ENCODE measurements at regions not wholly inside any gene's neighbourhood (a gene's known extent, or its start where the extent isn't known, plus 50 kb on each side); places are given as distances from the start of the nearest gene placed in this dataset.

- ChIA-PET CTCF (interaction anchor here (1.5 kb wide), 1 partner anchor 13 kb away, joined by 6 read pairs; no protein-coding TSS in a partner anchor), POLR2A (no interaction called here)
- TF ChIP-seq CTCF (IDR thresholded peaks at IDR 0.05; ENCODE audit: control extremely low read depth, extremely low read depth, low read depth, missing control alignments): no peak
- DNase-seq (ENCODE audit: extremely low spot score): no peak
These were observed 1033.3 kb downstream of the IGSF11 start for GRCh38 chr3:118001380-118001779.

GRCh38 chr3:118011910-118012309 is 1022.7 kb downstream of the IGSF11 start:
- no peak for TF ChIP-seq CTCF (IDR thresholded peaks at IDR 0.05; ENCODE audit: control extremely low read depth, extremely low read depth, low read depth, missing control alignments)
- DNase-seq (ENCODE audit: extremely low spot score): no peak
- ChIA-PET POLR2A (no interaction called here), CTCF (interaction anchor here (1.7 to 3.5 kb wide), 2 partner anchors 9 to 14 kb away, joined by 10 to 16 read pairs; no protein-coding TSS in a partner anchor)

GRCh38 chr3:118029049-118029448 is 1005.6 kb downstream of the IGSF11 start:
- no peak for TF ChIP-seq CTCF (IDR thresholded peaks at IDR 0.05; ENCODE audit: control extremely low read depth, extremely low read depth, low read depth, missing control alignments)
- DNase-seq (ENCODE audit: extremely low spot score): no peak
- ChIA-PET POLR2A (no interaction called here), CTCF (interaction anchor here (1.2 kb wide), 1 partner anchor 11 kb away, joined by 4 read pairs; no protein-coding TSS in a partner anchor)

- no peak for DNase-seq (ENCODE audit: extremely low spot score)
- CTCF ChIA-PET: interaction anchor here (1.4 kb wide), 1 partner anchor 8 kb away, joined by 3 read pairs; no protein-coding TSS in a partner anchor
- no peak for TF ChIP-seq CTCF (IDR thresholded peaks at IDR 0.05; ENCODE audit: control extremely low read depth, extremely low read depth, low read depth, missing control alignments)
- POLR2A ChIA-PET: no interaction called here
These were observed 998.4 kb downstream of the IGSF11 start for GRCh38 chr3:118036215-118036614.

GRCh38 chr3:118055381-118055780 is 979.3 kb downstream of the IGSF11 start:
- DNase-seq (ENCODE audit: extremely low spot score): no peak
- TF ChIP-seq CTCF (IDR thresholded peaks at IDR 0.05; ENCODE audit: control extremely low read depth, extremely low read depth, low read depth, missing control alignments): no peak
- ChIA-PET POLR2A (no interaction called here), CTCF (no interaction called here)

GRCh38 chr3:118057086-118057485 is 977.6 kb downstream of the IGSF11 start:
- DNase-seq (ENCODE audit: extremely low spot score): no peak

More at GRCh38 chr3:118057086-118057485, 977.6 kb downstream of the IGSF11 start:
- POLR2A ChIA-PET: no interaction called here
- no peak for TF ChIP-seq CTCF (IDR thresholded peaks at IDR 0.05; ENCODE audit: control extremely low read depth, extremely low read depth, low read depth, missing control alignments)
- CTCF ChIA-PET: no interaction called here
